Vagina (tissue), 2 donors: ENCODE measurements at regions not wholly inside any gene's neighbourhood (a gene's known extent, or its start where the extent isn't known, plus 50 kb on each side); places are given as distances from the start of the nearest gene placed in this dataset.

Experiments
- POLR2A ChIP-seq, 2 donors: fragments of 450-650 bp; IDR thresholded peaks; one replicate each; pipeline ENCODE4 v1.6.1; 2017; ENCODE audit warnings: antibody characterized with exemption in 2 of 2, mild to moderate bottlenecking in 2 of 2, moderate library complexity in 2 of 2
- TF ChIP-seq, protein P1 (sequence below), 3 experiments: fragments of 450-650 bp in 2 of 3; fragments of 200-600 bp in 1 of 3; sonication (generic) in 1 of 3; IDR thresholded peaks; one replicate each; pipeline ENCODE4 v1.5.1; 2017 to 2019; ENCODE audit warnings: antibody characterized with exemption in 3 of 3, mild to moderate bottlenecking in 2 of 3, moderate library complexity in 2 of 3

DNA sequence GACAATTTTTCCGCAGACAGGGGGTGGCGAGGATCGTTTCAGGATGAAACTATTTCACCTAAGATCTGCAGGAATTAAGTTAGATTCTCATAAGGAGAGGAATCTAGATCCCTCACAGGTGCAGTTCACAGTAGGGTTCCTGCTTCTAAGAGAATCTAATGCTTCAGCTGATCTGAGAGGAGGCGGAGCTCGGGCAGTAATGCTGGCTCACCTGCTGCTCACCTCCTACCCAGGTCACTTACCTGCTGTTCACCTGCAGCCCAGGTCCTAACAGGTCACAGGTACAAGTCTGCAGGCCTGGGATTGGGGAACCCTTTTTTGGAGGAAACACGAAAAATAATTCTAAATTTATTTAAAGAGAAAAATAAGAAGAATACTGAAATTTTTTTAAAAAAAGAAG lies 406.8 kb downstream of the MCTP2 start:
- TF ChIP-seq, protein P1, sequence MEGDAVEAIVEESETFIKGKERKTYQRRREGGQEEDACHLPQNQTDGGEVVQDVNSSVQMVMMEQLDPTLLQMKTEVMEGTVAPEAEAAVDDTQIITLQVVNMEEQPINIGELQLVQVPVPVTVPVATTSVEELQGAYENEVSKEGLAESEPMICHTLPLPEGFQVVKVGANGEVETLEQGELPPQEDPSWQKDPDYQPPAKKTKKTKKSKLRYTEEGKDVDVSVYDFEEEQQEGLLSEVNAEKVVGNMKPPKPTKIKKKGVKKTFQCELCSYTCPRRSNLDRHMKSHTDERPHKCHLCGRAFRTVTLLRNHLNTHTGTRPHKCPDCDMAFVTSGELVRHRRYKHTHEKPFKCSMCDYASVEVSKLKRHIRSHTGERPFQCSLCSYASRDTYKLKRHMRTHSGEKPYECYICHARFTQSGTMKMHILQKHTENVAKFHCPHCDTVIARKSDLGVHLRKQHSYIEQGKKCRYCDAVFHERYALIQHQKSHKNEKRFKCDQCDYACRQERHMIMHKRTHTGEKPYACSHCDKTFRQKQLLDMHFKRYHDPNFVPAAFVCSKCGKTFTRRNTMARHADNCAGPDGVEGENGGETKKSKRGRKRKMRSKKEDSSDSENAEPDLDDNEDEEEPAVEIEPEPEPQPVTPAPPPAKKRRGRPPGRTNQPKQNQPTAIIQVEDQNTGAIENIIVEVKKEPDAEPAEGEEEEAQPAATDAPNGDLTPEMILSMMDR (IDR thresholded peaks at IDR 0.05), result no peak
- TF ChIP-seq POLR2A (IDR thresholded peaks at IDR 0.05), result no peak
